Ovary (tissue), 3 donors: ENCODE measurements at regions not wholly inside any gene's neighbourhood (a gene's known extent, or its start where the extent isn't known, plus 50 kb on each side); places are given as distances from the start of the nearest gene placed in this dataset.

Experiments
- EP300 ChIP-seq: sonication (generic); formaldehyde crosslinking; IDR thresholded peaks from one replicate; pipeline ENCODE4 v1.6.1; 2017; ENCODE audit warnings: antibody characterized with exemption
- TF ChIP-seq, protein P1 (sequence below), 3 donors: fragments of 450-650 bp in 2 of 3; fragments of 200-600 bp in 1 of 3; IDR thresholded peaks; one replicate each; pipeline versions ENCODE4 v1.5.1 to v1.8.0; 2016 to 2022; ENCODE audit warnings: antibody characterized with exemption in 3 of 3, mild to moderate bottlenecking in 1 of 3
- donor health status: DM: no; HTN: no; CAD: no.

DNA sequence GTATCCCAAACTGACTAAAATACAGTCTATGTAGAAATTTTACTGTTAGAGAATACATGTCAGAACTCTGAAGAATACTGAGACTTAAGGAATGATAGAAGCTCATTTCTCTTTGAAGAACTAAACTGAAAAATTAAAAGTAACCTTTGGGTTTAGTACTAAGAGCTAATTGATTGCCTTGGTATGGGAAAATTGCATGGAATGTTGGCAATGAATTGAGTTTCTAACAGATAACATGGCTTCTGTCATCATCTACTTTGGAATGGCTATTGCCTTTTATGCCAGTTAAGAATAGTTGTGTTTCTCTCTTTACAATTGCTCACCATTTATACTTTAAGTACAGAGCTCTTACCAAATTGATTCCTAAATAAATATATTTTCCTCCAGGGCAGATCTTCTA lies 308.8 kb upstream of the SYT1 start:
- TF ChIP-seq, protein P1, sequence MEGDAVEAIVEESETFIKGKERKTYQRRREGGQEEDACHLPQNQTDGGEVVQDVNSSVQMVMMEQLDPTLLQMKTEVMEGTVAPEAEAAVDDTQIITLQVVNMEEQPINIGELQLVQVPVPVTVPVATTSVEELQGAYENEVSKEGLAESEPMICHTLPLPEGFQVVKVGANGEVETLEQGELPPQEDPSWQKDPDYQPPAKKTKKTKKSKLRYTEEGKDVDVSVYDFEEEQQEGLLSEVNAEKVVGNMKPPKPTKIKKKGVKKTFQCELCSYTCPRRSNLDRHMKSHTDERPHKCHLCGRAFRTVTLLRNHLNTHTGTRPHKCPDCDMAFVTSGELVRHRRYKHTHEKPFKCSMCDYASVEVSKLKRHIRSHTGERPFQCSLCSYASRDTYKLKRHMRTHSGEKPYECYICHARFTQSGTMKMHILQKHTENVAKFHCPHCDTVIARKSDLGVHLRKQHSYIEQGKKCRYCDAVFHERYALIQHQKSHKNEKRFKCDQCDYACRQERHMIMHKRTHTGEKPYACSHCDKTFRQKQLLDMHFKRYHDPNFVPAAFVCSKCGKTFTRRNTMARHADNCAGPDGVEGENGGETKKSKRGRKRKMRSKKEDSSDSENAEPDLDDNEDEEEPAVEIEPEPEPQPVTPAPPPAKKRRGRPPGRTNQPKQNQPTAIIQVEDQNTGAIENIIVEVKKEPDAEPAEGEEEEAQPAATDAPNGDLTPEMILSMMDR (IDR thresholded peaks at IDR 0.05): no peak
- TF ChIP-seq EP300: no peak
